ENCODE measurements at regions not wholly inside any gene's neighbourhood (a gene's known extent, or its start where the extent isn't known, plus 50 kb on each side); places are given as distances from the start of the nearest gene placed in this dataset.

DNA sequence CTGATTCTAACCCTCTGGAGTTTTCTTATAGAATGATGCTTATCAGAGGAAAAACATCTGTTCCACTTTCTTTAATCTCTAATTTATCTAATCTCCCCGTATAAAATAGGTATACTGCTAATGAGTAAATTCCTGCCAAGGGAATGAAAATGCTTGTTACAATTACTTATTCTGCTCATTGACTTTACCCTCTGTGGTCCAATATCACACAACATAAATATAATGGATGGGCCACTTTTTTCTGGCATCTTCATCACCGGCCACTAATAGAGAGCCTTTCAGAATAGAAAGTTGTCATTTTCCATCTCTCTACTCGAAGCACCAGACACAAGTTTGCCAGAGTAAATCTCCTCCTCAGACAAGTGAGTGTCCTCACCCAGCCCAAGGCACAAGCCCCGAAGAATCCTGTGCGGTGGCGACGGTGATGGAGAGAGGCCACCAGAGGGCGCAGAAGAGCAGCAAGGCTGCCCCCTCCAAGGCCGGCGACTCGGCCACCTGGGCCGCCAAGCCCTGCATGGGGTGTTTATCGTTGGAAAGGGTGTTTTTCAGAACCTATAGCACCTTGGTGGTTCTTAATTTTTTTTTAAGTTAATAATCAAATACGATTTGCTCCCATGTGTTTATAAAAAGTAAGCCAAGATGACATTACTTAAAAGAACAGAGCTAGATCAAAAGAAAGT is 212.9 kb upstream of the ARID1B start:
- DNase-seq (ENCODE audit: low read depth) = peak; percentile 58

DNA sequence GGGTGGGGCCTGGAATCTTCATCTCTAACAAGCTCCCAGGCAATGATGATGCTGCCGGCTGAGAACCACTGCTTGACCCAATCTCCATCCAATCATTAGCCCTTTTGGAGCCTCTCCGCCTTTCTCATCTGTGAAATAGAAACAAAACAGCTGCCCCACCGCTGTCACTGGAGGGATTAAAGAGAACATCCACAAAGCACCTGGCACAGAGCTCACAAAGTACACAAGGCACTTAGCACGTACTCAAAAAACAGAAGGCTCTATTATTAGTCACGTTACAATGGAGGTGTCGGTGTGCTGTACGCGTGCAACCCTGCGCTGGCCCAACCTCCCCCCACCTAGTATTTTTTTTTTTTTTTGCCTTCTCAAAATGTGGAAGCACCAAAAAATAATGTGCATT is 213.5 kb upstream of the ARID1B start:
- no peak for DNase-seq (ENCODE audit: low read depth)

DNA sequence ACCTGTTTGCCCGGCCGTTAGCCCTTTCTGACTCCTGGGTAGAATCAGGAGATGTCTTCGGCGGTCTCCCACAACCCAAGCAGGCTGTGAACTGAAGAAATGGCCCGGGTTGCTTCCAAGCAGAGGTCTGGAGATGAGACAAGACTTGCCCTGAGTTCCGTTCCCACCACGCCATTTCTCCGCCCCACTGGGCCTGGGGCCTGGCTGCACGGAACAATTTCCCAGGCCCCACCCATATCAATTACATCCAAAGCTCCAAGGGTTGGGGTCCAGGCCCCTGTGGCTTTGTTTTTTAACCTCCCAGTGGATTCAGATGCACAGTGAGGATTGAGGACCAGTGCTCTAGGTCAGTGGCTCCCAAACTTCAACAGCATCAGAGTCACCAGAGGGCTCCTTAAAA is 214.5 kb upstream of the ARID1B start:
- DNase-seq (ENCODE audit: low read depth) = no peak

DNA sequence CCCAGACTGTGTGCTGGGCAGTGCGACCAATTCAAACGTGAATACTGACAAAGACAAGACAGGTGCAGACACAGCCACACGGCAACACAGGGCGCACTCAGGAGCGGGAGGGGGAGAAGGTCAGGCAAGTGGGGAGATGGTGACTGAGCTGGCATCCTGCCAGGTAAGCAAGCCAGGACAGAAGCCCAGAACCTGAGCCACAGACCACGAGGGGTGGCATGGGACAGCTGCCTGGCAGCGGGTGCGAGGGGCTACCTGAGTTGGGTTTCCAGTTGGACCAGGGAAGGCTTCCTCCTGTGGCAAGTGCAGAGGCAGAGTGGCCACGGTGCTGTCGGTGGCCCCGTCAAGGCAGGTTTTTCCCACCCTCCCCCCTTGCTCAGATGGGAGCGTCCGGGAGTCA is 215.2 kb upstream of the ARID1B start:
- no peak for DNase-seq (ENCODE audit: low read depth)

DNA sequence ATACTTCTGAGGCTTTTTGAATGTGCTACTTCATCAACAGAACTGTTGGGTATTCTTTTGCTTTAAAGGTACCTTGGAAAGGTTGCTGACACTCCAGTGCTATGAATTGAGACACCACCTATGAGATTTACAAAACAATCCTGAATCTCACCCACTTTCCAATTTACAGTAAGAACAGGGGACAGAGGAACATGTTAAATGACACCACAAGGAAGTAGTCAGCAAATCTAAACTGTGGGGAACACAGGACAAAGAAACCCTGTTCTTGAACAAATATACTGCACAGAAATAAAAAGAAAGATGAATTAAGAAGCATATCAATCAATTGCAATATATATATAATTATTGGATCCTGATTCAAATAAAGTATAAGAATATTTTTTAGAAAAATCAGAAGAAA is 216.7 kb upstream of the ARID1B start:
- DNase-seq (ENCODE audit: low read depth) = no peak

DNA sequence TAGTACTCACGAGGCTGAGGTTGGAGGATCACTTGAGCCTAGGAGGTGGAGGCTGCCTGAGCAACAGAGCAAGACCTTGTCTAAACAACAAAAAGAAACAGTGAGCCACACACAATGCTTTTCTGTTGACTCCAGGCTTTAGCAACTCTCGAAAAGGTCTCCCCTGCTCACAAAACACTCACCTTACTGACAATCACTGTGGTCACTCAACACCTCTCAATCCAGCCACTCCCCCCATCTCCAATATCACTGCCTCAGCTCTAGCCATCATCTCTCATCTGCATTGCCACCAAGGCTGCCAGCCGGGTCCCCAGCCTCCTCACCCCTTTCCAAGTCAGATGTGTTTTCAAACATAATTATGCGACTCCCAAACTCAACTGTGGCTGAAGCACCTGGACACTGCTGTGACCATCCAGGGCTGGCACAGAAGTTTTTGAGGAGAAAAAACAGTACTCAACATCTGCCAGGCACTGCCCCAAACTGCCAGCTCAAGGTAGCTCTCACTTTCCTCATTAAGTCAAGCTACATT is 218.0 kb upstream of the ARID1B start:
- no peak for DNase-seq (ENCODE audit: low read depth)

DNA sequence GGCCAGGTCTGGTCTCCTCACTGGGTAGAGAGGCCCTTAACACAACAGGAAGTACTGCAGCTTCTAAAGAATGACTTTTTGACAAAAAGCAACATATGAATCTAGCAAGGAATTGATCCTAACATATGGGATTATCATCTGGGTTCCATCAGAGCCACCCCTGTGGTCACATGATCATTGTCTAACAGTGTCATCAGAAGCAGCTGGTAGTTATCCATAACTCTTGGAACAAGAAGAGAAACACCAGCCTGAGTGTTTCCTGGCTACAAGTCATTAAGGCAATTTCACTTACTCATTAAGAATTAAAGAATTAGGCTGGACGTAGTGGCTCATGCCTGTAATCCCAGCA is 219.3 kb upstream of the ARID1B start:
- no peak for DNase-seq (ENCODE audit: low read depth)

DNA sequence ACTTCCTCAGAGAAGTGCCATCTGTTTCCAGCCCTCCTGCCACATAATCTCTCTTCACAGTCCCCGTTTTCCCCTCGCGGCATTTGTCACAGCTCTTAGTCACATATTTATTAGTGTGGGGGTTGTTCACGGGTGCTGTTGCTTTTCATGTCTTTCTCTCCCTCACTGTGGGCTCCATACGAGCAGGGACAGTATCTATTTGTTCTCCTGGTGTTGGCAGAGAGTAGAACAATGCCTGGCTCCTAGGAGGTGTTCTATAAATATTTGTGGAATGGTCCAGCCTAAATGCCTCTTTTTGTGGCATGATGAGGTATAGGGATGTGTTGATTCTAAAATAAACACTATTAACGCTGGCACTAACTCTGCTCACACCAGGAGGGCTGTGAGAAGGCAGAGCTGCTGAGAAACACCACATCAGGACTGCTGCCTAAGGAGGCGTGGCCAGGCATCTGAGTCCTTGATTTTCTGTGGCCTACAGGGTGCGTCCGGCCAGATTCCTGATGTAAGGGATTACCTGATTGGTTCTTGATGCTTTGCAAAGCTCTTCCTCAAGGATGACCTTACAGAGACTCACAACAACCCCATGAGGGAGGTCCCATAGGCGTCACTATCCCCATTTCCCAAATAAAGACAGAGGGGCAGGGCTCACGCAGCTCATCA is 219.8 kb upstream of the ARID1B start:
- no peak for DNase-seq (ENCODE audit: low read depth)

DNA sequence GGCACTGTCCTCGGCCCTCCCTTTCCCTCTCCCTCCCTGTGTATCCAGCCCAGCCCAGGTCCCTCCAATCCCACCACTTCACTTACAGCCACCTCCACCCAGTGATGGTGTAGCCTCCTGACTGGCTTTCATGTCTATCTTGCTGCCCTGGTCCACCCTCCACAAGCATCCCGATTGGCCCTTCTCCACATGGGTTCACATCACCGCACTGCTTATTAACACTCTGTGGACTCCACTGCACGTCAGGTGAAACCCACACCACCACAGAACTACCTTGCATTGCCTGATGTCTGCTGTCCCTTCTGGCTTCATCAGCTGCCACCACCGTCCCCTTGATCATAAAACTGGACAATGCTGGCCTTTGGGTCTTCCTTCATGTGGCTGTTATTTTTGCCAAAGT is 220.4 kb upstream of the ARID1B start:
- no peak for DNase-seq (ENCODE audit: low read depth)

DNA sequence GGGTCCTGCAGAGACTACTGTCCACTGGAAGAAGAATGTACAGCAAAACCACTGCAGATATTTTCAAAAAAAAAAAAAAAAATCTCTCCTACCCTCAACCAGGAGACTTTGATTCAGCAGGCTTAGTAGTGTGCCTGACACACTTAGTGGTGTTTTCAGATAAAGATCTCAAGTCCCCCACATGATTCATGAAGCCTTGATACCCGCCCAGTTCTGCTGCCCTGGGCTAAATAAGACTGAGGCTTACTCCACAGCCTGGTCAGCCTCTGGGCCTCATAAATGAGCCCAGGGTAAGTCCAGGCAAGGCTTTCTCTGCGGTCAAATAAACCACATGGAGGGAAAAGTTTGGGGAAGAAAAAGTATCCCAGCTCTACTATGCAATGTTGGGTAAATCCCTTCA is 222.1 kb upstream of the ARID1B start:
- no peak for DNase-seq (ENCODE audit: low read depth)

DNA sequence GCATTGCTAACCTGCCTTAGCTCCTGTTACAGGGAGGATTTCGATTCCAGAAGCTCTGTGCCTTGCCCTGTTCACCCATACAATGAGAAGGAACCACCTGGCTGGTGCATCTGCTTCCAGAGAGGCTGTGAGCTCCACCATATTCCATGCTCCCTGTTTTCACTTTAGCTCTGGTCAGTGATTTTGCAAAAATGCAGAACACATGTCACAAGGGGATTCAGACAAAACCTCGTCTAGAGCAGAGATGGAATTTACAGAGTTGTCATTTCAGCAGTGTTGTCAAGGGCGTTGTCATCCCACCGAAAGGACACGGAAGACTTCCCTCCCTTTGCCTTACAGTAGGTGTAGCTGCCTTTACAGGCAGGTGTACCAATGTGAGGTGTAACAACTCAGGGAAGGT is 223.0 kb upstream of the ARID1B start:
- DNase-seq (ENCODE audit: low read depth) = no peak

DNA sequence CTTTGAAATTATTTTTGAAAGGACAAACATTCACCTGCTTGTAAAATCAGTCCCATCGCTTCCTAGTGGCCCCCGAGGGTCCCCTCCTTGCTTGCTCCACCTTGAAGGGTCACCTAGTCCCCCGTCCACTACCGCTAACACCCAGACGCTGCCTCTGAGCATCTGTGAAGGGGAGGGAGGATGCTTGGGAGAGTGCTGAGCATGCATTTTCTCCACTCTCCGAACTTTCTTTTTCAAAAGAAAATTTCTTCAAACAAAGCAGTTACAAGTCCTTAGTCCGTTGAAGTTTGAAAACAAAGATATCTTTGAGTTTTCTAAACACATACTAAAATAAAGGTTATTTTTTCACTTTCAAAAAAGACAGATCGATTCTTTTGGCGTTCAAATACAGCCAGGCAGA is 224.3 kb upstream of the ARID1B start:
- no peak for DNase-seq (ENCODE audit: low read depth)

DNA sequence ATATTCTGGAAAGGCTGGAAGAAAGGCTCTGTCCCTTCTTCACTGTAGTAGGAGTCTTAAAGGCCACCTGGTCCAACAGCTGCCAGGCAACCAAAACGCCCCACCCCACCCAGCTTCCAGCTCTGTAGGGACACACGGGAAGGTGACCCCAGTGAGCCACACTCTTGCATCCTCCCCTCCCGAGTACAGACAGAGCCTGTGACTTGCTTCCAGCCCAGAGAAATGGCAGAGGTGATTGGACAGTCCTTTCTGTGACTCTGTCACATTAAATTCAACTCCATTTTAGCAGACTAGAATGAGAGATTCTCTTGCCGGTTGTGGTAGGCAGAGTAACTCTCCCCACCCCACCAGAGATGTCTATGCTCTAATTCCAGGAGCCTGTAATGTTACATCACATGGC is 226.2 kb upstream of the ARID1B start:
- no peak for DNase-seq (ENCODE audit: low read depth)

DNA sequence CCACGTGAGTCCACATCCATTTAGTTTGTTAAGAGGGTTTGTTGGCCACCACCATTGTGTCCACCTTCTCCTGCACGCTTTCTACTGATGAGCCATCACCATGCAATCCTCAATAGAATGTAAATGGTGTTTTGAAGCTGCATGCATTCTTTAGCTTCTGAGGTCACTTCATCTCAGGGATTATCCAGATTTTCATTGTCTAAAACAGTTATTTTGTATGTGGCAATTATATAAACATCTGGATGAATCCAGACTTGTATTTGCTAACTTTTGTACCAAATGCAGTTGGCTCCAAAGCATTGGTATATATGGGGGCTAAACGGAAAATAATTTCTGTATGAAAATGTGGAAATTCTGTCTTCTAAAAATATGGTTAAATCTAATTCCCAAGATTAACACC is 231.2 kb upstream of the ARID1B start:
- DNase-seq (ENCODE audit: low read depth) = no peak

DNA sequence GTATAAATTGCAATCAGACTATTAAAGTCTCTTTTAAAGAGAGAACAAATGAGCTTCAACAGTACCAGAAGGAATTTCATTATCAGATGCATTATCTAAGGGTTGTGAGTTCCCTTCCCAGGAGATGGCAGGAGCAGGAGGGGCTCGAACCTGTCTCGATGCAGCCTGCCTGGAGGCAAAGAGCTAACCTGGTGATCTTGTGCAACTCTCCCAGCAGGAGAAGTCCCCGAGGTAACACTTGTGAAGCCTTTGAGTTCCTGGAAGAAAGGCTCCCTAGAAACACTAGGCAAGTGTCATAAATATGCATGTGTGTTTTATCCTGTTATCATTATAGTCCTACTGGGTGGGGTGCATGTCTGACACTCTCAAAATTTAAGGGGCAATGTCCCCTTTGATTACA is 232.2 kb upstream of the ARID1B start:
- DNase-seq (ENCODE audit: low read depth) = no peak

DNA sequence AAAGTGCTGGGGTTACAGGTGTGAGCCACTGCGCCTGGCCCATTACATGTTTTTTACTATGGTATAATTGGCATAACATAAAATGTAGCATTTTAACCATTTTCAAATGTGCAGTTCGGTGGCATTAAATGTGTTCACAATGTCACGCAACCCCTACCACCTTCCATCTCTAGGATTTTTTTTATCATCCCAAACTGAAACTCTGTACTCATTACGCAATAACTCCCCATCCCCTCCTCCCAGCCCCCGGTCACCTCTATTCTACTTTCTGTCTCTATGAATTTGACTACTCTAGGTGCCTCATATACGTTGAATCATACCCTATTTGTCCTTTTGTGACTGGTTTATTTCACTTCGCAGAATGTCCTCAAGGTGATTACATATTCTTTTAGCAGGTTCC is 233.1 kb upstream of the ARID1B start:
- no peak for DNase-seq (ENCODE audit: low read depth)

DNA sequence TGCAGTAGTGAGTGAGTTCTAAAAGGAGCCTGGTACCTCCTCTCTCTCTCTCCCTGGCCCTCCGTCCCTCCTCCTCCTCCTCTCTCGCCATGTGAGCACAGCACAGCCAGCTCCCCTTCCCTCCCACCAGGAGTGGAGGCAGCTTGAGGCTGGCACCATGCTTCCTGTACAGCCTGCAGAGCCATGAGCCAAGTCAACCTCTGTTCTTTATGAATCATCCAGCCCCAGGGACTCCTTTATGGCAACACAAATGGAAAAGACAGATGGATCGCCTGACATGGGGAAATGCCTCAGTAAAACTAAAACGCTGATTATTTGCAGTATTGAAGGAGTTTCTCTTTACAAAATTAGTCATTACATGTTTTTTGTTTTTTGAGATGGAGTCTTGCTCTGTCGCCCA is 233.7 kb upstream of the ARID1B start:
- no peak for DNase-seq (ENCODE audit: low read depth)

DNA sequence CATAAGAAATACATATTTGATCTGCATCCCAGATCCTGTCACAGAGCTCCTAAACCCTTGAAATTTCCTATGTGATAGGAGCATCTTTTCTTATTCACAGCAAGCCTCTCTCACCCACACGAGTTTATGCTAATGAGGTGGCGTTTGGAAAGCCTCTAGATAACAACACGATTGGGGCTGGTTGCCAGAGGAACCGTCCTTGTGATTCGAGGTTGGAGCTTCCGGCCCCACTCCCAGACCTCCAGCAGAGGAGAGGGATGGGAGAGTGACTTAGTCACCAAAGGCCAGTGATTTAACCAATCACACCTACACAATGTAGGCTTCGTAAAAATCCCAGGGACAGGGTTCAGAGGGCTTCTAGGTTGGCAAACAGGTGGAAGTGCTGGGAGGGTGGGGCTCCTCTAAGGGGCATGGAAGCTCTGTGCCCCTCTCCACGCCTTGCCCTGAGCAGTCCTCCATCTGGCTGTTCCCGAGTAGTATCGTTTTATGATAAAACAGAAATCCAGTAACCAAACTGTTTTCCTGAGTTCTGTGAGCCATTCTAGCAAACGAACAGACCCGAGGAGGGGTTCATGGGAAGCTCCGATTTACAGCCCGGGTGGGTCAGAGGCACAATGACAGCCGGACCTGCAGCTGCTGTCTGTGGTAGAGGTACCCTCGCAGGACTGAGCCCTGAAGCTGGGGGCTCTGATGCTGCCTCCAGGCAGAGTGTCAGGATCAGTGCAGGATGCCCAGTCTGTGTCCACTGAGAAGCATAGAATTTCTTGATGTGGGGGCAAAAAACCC is 238.1 kb upstream of the ARID1B start:
- DNase-seq (ENCODE audit: low read depth) = no peak

DNA sequence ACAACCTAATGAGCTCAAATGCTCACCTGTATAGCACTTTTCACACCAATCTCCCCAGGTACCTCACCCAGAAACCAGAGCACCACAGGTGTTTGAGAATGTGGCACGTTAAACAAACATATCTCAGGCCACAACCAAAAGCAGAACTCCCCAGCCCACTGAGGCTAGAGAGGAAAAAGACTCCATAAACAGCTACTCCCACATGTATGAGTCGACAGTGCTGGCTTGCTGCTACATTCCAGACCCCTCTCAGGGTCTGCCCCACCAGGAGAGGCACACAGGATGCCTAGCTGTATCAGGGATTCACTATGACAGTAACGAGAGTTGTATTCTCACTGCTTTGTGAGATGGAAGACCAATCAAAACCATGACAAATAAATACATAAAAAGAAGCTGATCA is 242.6 kb upstream of the ARID1B start:
- DNase-seq (ENCODE audit: low read depth) = no peak

DNA sequence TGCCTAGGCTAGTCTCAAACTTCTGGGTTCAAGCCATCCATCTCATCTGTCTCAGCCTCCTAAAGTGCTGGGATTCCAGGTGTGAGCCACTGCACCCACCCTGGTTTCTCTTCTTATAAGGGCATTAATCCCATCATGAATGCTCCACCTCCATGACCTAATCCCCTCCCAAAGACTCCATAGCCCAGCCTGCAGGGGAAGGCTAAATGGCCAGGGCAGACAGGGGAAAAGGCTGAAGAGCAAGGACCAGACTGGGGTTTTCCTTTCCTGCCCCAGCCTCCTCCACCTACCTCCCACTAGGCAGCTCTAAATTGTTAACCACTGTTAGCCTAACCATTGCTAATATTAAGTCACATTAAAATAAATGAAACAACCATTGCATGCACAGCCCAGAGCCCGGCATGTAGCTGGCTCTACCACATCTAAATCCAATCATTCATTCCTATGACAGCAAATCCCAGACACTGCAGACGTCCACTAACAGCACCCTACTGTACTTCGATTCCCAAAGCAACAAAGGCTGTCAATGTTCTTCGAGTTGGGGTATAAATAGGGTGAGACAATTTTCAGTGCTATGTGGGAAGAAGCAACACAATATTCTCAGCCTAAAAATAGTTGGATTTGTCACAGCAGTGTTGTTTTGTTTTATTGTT is 243.2 kb upstream of the ARID1B start:
- DNase-seq (ENCODE audit: low read depth) = no peak

DNA sequence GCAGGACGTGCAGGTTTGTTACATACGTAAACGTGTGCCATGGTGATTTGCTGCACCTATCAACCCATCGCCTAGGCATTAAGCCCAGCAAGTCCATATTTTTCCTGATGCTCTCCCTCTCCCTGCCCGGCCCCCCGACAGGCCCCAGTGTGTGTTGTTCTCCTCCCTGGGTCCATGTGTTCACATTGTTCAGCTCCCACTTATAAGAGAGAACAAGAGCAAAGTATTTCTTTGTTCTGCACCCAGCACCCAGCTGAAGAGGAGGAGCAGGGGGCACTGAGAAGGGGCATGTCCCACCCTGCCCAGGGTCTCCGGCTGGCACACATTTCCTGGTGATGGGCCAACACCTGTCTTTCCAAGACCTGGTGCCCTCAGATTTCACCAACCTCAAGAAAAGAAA is 251.1 kb upstream of the ARID1B start:
- no peak for DNase-seq (ENCODE audit: low read depth)

DNA sequence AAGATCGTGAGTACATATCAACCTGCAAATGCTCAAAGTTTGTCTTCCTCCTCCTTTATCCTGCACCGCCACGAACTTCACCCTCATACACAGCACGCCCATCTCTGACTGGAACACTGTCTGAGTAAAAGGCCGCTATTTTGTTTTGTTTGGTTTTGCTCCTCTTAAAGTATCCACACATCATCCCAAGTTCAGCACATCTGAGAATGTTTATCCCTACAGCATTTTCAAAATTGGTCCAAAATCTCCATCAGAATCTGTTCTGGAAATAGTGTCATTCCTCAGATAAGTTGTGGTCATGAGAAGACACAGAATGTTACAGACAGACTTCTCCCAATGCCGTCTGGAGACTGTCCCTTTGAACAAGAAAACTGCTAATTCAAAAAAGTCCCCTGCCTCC is 251.6 kb upstream of the ARID1B start:
- no peak for DNase-seq (ENCODE audit: low read depth)

DNA sequence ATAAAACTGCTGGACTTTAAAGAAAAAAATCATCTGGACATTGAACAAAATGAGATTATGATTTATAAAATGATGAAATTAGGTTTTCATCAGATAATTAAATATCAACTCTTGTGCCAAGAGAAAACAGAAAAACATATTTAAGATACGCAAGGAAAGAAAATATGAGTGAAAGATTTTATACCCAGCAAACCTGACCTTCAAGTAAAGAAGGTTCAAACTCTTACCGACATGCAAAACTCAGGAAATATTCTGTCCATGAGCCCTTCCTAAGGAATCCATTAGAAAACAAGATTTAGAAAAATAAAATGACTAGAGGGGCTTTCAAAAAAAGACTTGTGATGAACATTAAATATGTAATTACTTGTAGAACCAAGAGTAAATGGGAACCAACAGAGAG is 257.2 kb upstream of the ARID1B start:
- DNase-seq (ENCODE audit: low read depth) = no peak
